ENCODE measurements at regions not wholly inside any gene's neighbourhood (a gene's known extent, or its start where the extent isn't known, plus 50 kb on each side); places are given as distances from the start of the nearest gene placed in this dataset.

DNA sequence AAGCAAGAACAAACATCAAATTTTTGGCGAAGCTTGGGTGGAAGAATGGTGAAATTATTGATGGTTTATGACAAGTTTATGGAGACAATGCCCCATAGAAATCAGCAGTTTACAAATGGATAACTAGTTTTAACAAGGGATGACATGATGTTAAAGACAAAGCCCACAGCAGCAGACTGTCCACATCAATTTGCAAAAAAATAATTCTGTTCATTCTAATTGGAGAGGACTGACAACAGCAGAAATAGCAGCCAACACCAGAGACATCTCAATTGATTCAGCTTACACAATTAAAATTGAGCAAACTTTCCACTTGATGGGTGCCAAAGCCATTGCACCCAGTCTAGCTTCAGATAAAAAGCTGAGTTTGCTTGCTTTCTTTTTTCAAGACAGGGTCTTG is 82.7 kb upstream of the STK32A start:
- TF ChIP-seq RAD21 (IDR thresholded peaks at IDR 0.05; ENCODE audit: low read depth) (no peak), POLR2A (IDR thresholded peaks at IDR 0.05; ENCODE audit: borderline replicate concordance, extremely low read depth, insufficient read depth, insufficient read length) (no peak), SIN3A (IDR thresholded peaks at IDR 0.05; ENCODE audit: low read depth) (no peak), EZH2 (IDR thresholded peaks at IDR 0.05) (no peak), TCF7L2 (IDR thresholded peaks at IDR 0.05; ENCODE audit: borderline replicate concordance, extremely low read depth, insufficient read depth, insufficient read length) (no peak)
- TF ChIP-seq, protein P1, sequence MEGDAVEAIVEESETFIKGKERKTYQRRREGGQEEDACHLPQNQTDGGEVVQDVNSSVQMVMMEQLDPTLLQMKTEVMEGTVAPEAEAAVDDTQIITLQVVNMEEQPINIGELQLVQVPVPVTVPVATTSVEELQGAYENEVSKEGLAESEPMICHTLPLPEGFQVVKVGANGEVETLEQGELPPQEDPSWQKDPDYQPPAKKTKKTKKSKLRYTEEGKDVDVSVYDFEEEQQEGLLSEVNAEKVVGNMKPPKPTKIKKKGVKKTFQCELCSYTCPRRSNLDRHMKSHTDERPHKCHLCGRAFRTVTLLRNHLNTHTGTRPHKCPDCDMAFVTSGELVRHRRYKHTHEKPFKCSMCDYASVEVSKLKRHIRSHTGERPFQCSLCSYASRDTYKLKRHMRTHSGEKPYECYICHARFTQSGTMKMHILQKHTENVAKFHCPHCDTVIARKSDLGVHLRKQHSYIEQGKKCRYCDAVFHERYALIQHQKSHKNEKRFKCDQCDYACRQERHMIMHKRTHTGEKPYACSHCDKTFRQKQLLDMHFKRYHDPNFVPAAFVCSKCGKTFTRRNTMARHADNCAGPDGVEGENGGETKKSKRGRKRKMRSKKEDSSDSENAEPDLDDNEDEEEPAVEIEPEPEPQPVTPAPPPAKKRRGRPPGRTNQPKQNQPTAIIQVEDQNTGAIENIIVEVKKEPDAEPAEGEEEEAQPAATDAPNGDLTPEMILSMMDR (IDR thresholded peaks at IDR 0.05 in 2 of 3, conservative IDR thresholded peaks at IDR 0.05 in 1 of 3; ENCODE audit: borderline replicate concordance in 1 of 3, insufficient read depth in 1 of 3, low read depth in 2 of 3, low read length in 2 of 3): no peak
- TF ChIP-seq, protein P2, sequence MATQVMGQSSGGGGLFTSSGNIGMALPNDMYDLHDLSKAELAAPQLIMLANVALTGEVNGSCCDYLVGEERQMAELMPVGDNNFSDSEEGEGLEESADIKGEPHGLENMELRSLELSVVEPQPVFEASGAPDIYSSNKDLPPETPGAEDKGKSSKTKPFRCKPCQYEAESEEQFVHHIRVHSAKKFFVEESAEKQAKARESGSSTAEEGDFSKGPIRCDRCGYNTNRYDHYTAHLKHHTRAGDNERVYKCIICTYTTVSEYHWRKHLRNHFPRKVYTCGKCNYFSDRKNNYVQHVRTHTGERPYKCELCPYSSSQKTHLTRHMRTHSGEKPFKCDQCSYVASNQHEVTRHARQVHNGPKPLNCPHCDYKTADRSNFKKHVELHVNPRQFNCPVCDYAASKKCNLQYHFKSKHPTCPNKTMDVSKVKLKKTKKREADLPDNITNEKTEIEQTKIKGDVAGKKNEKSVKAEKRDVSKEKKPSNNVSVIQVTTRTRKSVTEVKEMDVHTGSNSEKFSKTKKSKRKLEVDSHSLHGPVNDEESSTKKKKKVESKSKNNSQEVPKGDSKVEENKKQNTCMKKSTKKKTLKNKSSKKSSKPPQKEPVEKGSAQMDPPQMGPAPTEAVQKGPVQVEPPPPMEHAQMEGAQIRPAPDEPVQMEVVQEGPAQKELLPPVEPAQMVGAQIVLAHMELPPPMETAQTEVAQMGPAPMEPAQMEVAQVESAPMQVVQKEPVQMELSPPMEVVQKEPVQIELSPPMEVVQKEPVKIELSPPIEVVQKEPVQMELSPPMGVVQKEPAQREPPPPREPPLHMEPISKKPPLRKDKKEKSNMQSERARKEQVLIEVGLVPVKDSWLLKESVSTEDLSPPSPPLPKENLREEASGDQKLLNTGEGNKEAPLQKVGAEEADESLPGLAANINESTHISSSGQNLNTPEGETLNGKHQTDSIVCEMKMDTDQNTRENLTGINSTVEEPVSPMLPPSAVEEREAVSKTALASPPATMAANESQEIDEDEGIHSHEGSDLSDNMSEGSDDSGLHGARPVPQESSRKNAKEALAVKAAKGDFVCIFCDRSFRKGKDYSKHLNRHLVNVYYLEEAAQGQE (IDR thresholded peaks at IDR 0.05; ENCODE audit: low read depth): no peak
